GM18909 (cell line): ENCODE measurements at regions not wholly inside any gene's neighbourhood (a gene's known extent, or its start where the extent isn't known, plus 50 kb on each side); places are given as distances from the start of the nearest gene placed in this dataset.

ENCODE experiments used
- ATAC-seq: cut with Tn5 transposase; IDR thresholded peaks from one replicate; pipeline ENCODE4 v1.9.1; 2021; ENCODE audit warnings: mild to moderate bottlenecking; ENCODE audit not compliant: unreplicated experiment, poor library complexity

GRCh38 chr1:103265551-103265950, 157.2 kb upstream of the COL11A1 start:
- no peak for ATAC-seq

DNA sequence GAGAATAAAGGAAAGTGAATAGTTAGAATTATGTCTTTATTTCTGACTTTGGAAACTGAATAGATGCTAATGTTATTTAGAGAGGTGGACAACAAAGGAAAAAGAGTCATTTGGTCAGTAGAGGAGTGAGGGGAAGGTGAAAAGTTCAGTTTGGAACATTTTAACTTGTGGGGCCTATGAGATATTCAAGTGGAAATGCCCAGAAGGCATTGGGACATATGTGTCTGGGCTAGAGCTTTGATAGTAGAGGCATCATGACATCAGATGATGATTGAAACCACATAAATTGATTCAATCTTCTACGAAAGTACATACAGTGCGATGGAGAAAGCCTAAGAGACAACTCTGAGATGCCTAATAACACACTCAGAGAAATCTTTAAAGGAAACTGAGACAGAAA, 151.7 kb upstream of the COL11A1 start:
- no peak for ATAC-seq

GRCh38 chr1:103256490-103256889, 148.2 kb upstream of the COL11A1 start:
- ATAC-seq = no peak

GRCh38 chr1:103254691-103255090, 146.4 kb upstream of the COL11A1 start:
- no peak for ATAC-seq

- no peak for ATAC-seq
These were observed 142.1 kb upstream of the COL11A1 start for GRCh38 chr1:103250441-103250861.

- no peak for ATAC-seq
These were observed 140.2 kb upstream of the COL11A1 start for GRCh38 chr1:103248417-103249102.

DNA sequence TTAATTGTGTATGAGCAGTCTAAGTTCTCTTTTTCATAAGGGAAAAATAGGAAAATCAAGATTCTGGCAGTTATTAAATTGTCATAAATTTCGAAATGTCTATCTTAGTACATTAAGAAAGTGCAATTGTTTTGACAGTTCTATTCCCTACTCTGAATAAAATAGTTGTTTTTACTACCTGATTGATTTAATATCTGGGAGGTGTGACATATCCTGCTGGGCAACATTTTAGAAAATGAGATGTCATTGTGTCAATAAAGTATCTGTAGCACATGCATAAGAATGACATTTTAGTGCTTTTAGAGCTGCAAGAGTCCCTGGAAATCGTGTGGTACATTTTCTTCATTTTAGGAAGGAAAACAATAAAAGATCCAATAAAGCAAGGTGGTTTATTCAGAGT, 139.2 kb upstream of the COL11A1 start:
- ATAC-seq = no peak

DNA sequence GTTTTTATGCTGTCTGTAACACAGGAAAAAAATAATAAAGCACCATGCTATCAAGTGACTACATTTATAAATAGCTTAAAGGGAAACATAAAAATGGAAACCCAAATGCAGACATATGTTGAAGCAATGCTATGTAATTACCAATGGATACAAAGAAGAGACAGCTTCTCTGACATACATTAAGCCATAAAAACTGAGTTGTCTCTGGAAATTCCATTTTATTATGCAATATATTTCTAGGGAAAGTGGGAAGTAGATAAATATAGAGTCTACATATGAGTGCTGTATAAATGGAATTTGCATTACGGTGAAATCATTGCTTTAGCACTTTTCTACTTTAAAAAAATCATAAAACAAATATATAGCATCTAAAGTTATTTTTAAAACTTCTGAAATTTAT, 135.2 kb upstream of the COL11A1 start:
- ATAC-seq = no peak

- no peak for ATAC-seq
These were observed 130.7 kb upstream of the COL11A1 start for GRCh38 chr1:103239034-103239433.

DNA sequence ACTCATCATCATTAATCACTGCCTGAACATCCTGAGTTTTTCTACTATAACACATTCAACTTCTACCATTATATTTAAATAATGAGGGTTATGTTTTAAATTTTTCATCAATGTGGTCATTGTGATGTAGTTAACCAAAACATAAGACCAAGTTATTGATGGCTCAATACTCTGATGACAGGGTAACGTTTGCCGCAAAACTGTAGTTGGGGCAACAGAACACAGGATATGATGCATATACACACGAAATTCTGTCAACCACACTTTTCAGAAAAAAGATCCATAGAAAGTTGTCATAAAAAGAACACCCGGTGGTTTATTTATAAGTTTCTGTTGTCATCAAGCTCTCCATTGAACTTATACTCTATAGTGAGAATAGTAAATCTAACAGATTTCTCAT, 121.7 kb upstream of the COL11A1 start:
- no peak for ATAC-seq

- ATAC-seq = no peak
These were observed 112.3 kb upstream of the COL11A1 start for GRCh38 chr1:103220631-103221041.

GRCh38 chr1:103218821-103219220, 110.5 kb upstream of the COL11A1 start:
- ATAC-seq = no peak

DNA sequence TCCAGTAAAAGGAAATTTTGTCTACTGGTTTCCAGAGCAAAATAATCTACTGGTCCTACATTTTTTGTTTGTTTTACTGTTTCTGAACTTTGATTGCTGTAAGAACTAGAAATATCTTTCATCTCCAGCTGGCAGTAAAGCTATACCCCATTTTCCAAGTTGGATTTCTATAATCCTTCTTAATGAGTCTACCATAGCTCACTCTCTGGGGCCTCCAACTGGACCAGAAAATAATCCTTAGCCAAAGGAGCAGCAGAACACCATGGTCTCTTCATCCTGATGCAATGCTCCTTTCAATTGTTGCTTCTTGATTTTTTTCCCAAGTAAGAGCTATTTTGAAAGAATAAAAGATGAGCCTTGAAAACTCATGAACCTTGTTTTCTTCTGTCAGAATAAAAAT, 110.0 kb upstream of the COL11A1 start:
- no peak for ATAC-seq

DNA sequence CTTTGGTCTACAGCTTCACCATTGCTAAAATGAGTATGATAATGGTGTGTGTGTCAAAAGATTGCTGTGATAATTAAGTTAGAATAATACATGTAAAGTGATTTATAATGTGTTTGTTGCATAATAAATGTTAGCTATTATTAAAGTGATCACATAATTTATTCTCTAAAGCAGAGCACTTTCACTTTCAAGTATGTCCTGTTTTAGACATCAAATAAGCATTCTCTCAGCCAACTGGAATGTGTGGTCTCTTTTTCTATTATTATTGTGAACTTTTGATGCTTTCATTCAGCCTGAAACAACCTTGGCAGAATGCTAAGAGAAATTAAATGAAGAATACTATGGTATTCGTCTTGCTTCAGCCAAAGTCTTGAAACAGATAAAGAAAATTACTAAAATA, 102.8 kb upstream of the COL11A1 start:
- no peak for ATAC-seq

GRCh38 chr1:103208844-103209243, 100.5 kb upstream of the COL11A1 start:
- no peak for ATAC-seq

- ATAC-seq = no peak
These were observed 90.7 kb upstream of the COL11A1 start for GRCh38 chr1:103199001-103199400.

DNA sequence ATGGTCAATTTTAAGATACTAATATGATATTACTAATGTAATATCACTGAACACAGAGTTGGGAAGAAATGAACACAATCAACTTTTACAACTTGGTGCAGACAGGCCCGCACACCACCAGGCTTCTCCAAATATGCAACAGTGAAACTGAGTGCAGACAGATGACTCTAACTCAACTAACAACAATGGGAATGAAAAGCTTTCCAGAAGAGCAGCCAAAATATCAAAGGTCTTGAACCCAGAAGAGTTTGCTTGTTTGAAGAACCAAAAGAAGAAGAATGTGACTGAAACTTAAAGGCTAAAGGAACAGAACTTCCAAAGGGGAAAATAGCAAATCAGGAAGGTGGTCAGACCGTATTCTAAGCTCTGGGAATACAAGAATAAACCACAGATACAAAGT, 89.8 kb upstream of the COL11A1 start:
- no peak for ATAC-seq

DNA sequence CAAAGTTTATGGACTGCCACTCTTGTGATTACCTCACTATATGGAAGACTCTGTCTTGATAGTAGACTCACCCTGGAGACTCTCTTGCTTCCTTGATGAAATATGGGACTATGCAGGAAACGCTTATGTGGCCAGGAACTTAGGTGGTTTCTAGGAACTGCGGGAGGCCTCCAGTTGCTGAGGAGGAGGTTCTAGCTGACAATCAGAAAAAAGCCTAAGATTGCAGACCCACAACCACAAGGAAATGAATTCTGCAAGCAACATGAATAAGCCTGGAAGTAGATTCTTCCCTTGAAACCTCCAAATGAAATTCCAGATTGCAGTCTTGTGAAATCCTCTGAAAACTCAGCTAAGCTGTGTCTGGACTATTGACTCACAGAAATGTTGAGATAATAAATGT, 88.9 kb upstream of the COL11A1 start:
- no peak for ATAC-seq

DNA sequence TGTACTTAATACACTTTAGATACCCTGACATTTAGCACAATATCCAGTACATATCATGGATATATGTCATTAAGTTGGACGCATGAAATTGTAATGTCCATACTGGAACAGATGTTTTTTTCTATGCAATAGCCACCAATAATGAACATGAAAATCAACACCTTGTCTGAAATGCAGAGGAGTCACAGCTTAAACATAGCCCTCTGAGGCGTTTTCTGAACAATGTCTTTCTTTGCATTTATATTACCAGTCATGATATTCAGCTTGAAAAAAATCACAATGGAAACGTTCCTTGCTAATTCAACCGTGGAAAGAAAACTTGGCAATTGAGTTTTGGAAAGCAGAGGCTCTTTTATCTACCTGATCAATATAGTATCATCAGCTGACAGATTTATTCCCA, 86.7 kb upstream of the COL11A1 start:
- ATAC-seq = no peak

- ATAC-seq = no peak
These were observed 85.7 kb upstream of the COL11A1 start for GRCh38 chr1:103194060-103194459.

GRCh38 chr1:103191327-103191726, 83.0 kb upstream of the COL11A1 start:
- no peak for ATAC-seq

DNA sequence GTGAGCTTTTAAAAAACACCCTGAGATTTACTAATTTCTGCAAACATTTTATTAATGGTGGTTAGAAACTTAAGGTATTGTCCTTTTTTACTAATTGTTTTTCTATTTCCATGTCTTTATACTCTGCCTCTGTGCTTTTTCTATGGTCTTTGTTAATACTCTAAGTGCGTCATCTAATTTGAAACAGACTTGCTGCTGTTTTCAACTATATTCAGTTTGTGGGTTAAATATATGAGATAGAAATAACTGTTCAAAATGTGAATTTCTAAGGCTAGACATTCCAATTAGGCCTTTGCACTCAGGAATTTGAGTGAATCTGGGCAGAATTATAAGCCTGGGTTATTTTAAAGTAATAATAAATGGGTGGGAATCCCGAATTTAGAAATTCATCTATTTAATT, 82.4 kb upstream of the COL11A1 start:
- ATAC-seq = no peak

DNA sequence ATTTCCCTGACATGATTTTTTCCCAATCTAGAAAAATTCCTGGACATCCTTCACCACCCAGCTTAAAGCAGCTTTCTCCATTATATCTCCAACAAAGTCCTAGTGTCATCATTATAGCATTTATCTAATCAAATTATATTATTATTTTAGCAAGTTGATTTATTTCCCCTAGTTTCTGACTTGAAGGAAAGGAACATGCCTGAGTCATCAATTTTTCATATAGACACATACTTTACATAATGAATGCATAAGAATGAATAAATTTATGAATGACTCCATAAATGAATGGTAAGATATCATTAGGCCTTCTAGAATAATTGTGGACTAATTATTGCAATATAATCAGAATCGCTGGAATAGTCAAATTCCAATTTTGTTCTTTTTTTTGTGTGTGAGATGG, 79.4 kb upstream of the COL11A1 start:
- no peak for ATAC-seq
